ENCODE measurements at regions not wholly inside any gene's neighbourhood (a gene's known extent, or its start where the extent isn't known, plus 50 kb on each side); places are given as distances from the start of the nearest gene placed in this dataset.

- H3K9me2 ChIP-seq (ENCODE audit: insufficient read depth): peaks cover 8% of the 10 kb centered on the region; the same call in 1 of the 2 replicates
- H3K4me3 ChIP-seq: no peak overlapping the region
- H3K27me3 ChIP-seq (ENCODE audit: insufficient read depth): no peaks in the 10 kb centered on the region
- DNase-seq (ENCODE audit: low spot score): no peak
- no peaks in the 10 kb centered on the region for H3F3A ChIP-seq (replicated peaks; ENCODE audit: low read depth)
- peaks cover 18% of the 10 kb centered on the region; the same call in 2 of the 3 replicates for H3K4me1 Mint-ChIP-seq
- no peak overlapping the region for H3K4me2 ChIP-seq
- H4K20me1 ChIP-seq (replicated peaks; ENCODE audit: insufficient read depth): no peaks in the 10 kb centered on the region
- H3K79me2 ChIP-seq (replicated peaks; ENCODE audit: insufficient read depth): no peaks in the 10 kb centered on the region
- H3K27me3 Mint-ChIP-seq (ENCODE audit: insufficient read depth, low read depth, poor library complexity): peaks cover 6% of the 10 kb centered on the region
- TF ChIP-seq STAT1 (IDR thresholded peaks at IDR 0.05; ENCODE audit: unreplicated experiment) (no peak), CREB1 (CRISPR knock-in tag; IDR thresholded peaks at IDR 0.05; ENCODE audit: low read depth) (no peak), ZNF462 (CRISPR knock-in tag; IDR thresholded peaks at IDR 0.05) (no peak)
- TF ChIP-seq, protein P1, sequence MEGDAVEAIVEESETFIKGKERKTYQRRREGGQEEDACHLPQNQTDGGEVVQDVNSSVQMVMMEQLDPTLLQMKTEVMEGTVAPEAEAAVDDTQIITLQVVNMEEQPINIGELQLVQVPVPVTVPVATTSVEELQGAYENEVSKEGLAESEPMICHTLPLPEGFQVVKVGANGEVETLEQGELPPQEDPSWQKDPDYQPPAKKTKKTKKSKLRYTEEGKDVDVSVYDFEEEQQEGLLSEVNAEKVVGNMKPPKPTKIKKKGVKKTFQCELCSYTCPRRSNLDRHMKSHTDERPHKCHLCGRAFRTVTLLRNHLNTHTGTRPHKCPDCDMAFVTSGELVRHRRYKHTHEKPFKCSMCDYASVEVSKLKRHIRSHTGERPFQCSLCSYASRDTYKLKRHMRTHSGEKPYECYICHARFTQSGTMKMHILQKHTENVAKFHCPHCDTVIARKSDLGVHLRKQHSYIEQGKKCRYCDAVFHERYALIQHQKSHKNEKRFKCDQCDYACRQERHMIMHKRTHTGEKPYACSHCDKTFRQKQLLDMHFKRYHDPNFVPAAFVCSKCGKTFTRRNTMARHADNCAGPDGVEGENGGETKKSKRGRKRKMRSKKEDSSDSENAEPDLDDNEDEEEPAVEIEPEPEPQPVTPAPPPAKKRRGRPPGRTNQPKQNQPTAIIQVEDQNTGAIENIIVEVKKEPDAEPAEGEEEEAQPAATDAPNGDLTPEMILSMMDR (conservative IDR thresholded peaks at IDR 0.05; ENCODE audit: low read depth in 2 of 2): no peak
- TF ChIP-seq, protein P2, sequence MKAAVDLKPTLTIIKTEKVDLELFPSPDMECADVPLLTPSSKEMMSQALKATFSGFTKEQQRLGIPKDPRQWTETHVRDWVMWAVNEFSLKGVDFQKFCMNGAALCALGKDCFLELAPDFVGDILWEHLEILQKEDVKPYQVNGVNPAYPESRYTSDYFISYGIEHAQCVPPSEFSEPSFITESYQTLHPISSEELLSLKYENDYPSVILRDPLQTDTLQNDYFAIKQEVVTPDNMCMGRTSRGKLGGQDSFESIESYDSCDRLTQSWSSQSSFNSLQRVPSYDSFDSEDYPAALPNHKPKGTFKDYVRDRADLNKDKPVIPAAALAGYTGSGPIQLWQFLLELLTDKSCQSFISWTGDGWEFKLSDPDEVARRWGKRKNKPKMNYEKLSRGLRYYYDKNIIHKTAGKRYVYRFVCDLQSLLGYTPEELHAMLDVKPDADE (IDR thresholded peaks at IDR 0.05): no peak
- no peaks in the 10 kb centered on the region for H3K36me3 ChIP-seq (ENCODE audit: insufficient read depth)
- no peaks in the 10 kb centered on the region; the same call in 2 of the 3 replicates for H3K9me3 Mint-ChIP-seq
- H2AFZ ChIP-seq: no peak overlapping the region
- H3K27ac Mint-ChIP-seq: no peak overlapping the region
- no peak for ATAC-seq
- no peaks in the 10 kb centered on the region for H3K36me3 Mint-ChIP-seq (ENCODE audit: low read depth)
- H3K27ac ChIP-seq (ENCODE audit: low read depth): no peak overlapping the region
- no peak overlapping the region for H3K4me3 Mint-ChIP-seq
- no peaks in the 10 kb centered on the region for H3K4me1 ChIP-seq (ENCODE audit: insufficient read depth)
These were observed 136.5 kb upstream of the KLF4 start for GRCh38 chr9:107626118-107626517.

Measured in GM23338 (cell line).